ENCODE measurements at regions not wholly inside any gene's neighbourhood (a gene's known extent, or its start where the extent isn't known, plus 50 kb on each side); places are given as distances from the start of the nearest gene placed in this dataset.

- TF ChIP-seq CTCF (IDR thresholded peaks at IDR 0.05 in 2 of 3, conservative IDR thresholded peaks at IDR 0.05 in 1 of 3; ENCODE audit: control insufficient read depth in 2 of 3, extremely low read depth in 1 of 3, insufficient read depth in 1 of 3, low read depth in 3 of 3, low read length in 3 of 3) (no peak), SKIL (IDR thresholded peaks at IDR 0.05; ENCODE audit: low read depth, poor library complexity, severe bottlenecking) (no peak), NFXL1 (IDR thresholded peaks at IDR 0.05; ENCODE audit: borderline replicate concordance) (no peak)
- TF ChIP-seq, protein P1, sequence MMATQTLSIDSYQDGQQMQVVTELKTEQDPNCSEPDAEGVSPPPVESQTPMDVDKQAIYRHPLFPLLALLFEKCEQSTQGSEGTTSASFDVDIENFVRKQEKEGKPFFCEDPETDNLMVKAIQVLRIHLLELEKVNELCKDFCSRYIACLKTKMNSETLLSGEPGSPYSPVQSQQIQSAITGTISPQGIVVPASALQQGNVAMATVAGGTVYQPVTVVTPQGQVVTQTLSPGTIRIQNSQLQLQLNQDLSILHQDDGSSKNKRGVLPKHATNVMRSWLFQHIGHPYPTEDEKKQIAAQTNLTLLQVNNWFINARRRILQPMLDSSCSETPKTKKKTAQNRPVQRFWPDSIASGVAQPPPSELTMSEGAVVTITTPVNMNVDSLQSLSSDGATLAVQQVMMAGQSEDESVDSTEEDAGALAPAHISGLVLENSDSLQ (IDR thresholded peaks at IDR 0.05): no peak
Measured at GRCh38 chr3:115385774-115386730, 237.3 kb upstream of the GAP43 start (continued).

GRCh38 chr3:115388166-115388565, 235.1 kb upstream of the GAP43 start:
- Histone ChIP-seq H2AFZ (ENCODE audit: control insufficient read depth, low read depth, low read length) (no peak overlapping the region), H3K4me2 (ENCODE audit: control insufficient read depth, insufficient read depth) (no peak overlapping the region), H3K79me2 (ENCODE audit: control insufficient read depth, insufficient read depth, low read length) (no peaks in the 10 kb centered on the region), H3K27me3 (replicated peaks in 1 of 2; ENCODE audit: control insufficient read depth in 2 of 2, insufficient read depth in 2 of 2, low read length in 1 of 2) (no peaks in the 10 kb centered on the region; a peak in 1 of 4 replicates), H4K20me1 (ENCODE audit: control insufficient read depth, insufficient read depth) (no peaks in the 10 kb centered on the region), H3K4me1 (ENCODE audit: control insufficient read depth, insufficient read depth, low read length) (no peaks in the 10 kb centered on the region), H3K9ac (ENCODE audit: control insufficient read depth, insufficient read depth, low read length) (no peak overlapping the region), H3K36me3 (ENCODE audit: control insufficient read depth in 2 of 2, insufficient read depth in 2 of 2, low read length in 1 of 2) (no peaks in the 10 kb centered on the region), H3K9me3 (replicated peaks; ENCODE audit: control insufficient read depth, insufficient read depth, low read length) (no peaks in the 10 kb centered on the region), H3K4me3 (no peak overlapping the region), H3K27ac (ENCODE audit: control insufficient read depth, insufficient read depth) (no peak overlapping the region)
- FAIRE-seq: no peak
- ChIA-PET CTCF (no interaction called here), POLR2A (no interaction called here), SMC1A (ENCODE audit: uncharacterized antibody, unreplicated experiment) (interaction anchor here (0.5 to 1.2 kb wide), 4 partner anchors 15 to 1210 kb away, joined by 3 to 4 read pairs (median 3); no protein-coding TSS in a partner anchor), RAD21 (ENCODE audit: unreplicated experiment) (no interaction called here)
- 0% methylated on average over 1 of the region's 1 CpG for WGBS (ENCODE audit: insufficient coverage, insufficient replicate concordance, low lambda C conversion rate, missing lambda C conversion rate)
- in situ Hi-C loops (cut with MboI) (no loop called here), intact Hi-C loops (cut with micrococcal nuclease; ENCODE audit: unreplicated experiment) (no loop called here)
- no TSS peak for BruUV-seq (replicated peaks)
- no peak for ATAC-seq
- no peak for DNase-seq (ENCODE audit: low read depth, low spot score)
- TF ChIP-seq SREBF2 (IDR thresholded peaks at IDR 0.05; ENCODE audit: low read length) (no peak), NRF1 (conservative IDR thresholded peaks at IDR 0.05; ENCODE audit: low read depth, low read length) (no peak), RELA (IDR thresholded peaks at IDR 0.05; ENCODE audit: borderline replicate concordance, partially characterized antibody) (no peak), IKZF2 (IDR thresholded peaks at IDR 0.05) (no peak), HDAC6 (IDR thresholded peaks at IDR 0.05; ENCODE audit: unreplicated experiment) (no peak), BRCA1 (IDR thresholded peaks at IDR 0.05; ENCODE audit: low read depth, low read length) (no peak), MYC (IDR thresholded peaks at IDR 0.05; ENCODE audit: insufficient read depth, insufficient read length, insufficient replicate concordance, low read length, severe bottlenecking) (no peak), YBX1 (IDR thresholded peaks at IDR 0.05) (no peak), FOXK2 (IDR thresholded peaks at IDR 0.05) (no peak)
- TF ChIP-seq, protein P2, sequence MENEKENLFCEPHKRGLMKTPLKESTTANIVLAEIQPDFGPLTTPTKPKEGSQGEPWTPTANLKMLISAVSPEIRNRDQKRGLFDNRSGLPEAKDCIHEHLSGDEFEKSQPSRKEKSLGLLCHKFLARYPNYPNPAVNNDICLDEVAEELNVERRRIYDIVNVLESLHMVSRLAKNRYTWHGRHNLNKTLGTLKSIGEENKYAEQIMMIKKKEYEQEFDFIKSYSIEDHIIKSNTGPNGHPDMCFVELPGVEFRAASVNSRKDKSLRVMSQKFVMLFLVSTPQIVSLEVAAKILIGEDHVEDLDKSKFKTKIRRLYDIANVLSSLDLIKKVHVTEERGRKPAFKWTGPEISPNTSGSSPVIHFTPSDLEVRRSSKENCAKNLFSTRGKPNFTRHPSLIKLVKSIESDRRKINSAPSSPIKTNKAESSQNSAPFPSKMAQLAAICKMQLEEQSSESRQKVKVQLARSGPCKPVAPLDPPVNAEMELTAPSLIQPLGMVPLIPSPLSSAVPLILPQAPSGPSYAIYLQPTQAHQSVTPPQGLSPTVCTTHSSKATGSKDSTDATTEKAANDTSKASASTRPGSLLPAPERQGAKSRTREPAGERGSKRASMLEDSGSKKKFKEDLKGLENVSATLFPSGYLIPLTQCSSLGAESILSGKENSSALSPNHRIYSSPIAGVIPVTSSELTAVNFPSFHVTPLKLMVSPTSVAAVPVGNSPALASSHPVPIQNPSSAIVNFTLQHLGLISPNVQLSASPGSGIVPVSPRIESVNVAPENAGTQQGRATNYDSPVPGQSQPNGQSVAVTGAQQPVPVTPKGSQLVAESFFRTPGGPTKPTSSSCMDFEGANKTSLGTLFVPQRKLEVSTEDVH (IDR thresholded peaks at IDR 0.05; ENCODE audit: low read depth, partially characterized antibody): no peak
